D341Med (cell line): ENCODE measurements at regions not wholly inside any gene's neighbourhood (a gene's known extent, or its start where the extent isn't known, plus 50 kb on each side); places are given as distances from the start of the nearest gene placed in this dataset.
A peak's percentile ranks its signal among the peaks of the same experiment; 100 is the strongest.

Experiments used
- DNase-seq: peaks from one replicate; pipeline ENCODE4 v3.0.0; 2012; ENCODE audit warnings: low spot score

- no peak for DNase-seq
Observed at GRCh38 chr14:53549956-53550355, 396.8 kb upstream of the DDHD1 start.

- DNase-seq: no peak
Observed at GRCh38 chr14:53547593-53547992, 394.5 kb upstream of the DDHD1 start.

- DNase-seq: no peak
Observed at GRCh38 chr14:53545217-53545616, 392.1 kb upstream of the DDHD1 start.

- DNase-seq: no peak
Observed at GRCh38 chr14:53542732-53543131, 389.6 kb upstream of the DDHD1 start.

- DNase-seq: no peak
Observed at GRCh38 chr14:53541411-53541810, 388.3 kb upstream of the DDHD1 start.

GRCh38 chr14:53539489-53540126, 386.5 kb upstream of the DDHD1 start:
- DNase-seq: peak; percentile 67

GRCh38 chr14:53538316-53538881, 385.3 kb upstream of the DDHD1 start:
- DNase-seq: no peak

- no peak for DNase-seq
Observed at GRCh38 chr14:53537422-53538315, 384.5 kb upstream of the DDHD1 start.

- DNase-seq: no peak
Observed at GRCh38 chr14:53536446-53536845, 383.3 kb upstream of the DDHD1 start.

GRCh38 chr14:53534841-53535240, 381.7 kb upstream of the DDHD1 start:
- no peak for DNase-seq

- no peak for DNase-seq
Observed at GRCh38 chr14:53533384-53533970, 380.4 kb upstream of the DDHD1 start.

- no peak for DNase-seq
Observed at GRCh38 chr14:53532853-53533252, 379.7 kb upstream of the DDHD1 start.

- DNase-seq: no peak
Observed at GRCh38 chr14:53531730-53532129, 378.6 kb upstream of the DDHD1 start.

GRCh38 chr14:53531156-53531555, 378.0 kb upstream of the DDHD1 start:
- no peak for DNase-seq

GRCh38 chr14:53529519-53529918, 376.4 kb upstream of the DDHD1 start:
- no peak for DNase-seq

GRCh38 chr14:53528185-53528671, 375.1 kb upstream of the DDHD1 start:
- no peak for DNase-seq

GRCh38 chr14:53526200-53526599, 373.1 kb upstream of the DDHD1 start:
- no peak for DNase-seq

- no peak for DNase-seq
Observed at GRCh38 chr14:53525608-53526007, 372.5 kb upstream of the DDHD1 start.

- DNase-seq: no peak
Observed at GRCh38 chr14:53524391-53524790, 371.3 kb upstream of the DDHD1 start.

GRCh38 chr14:53523226-53523625, 370.1 kb upstream of the DDHD1 start:
- DNase-seq: no peak

GRCh38 chr14:53520078-53520928, 367.2 kb upstream of the DDHD1 start:
- DNase-seq: no peak

- DNase-seq: no peak
Observed at GRCh38 chr14:53519137-53519536, 366.0 kb upstream of the DDHD1 start.
